HUDEP-2 (cell line): ENCODE measurements at regions not wholly inside any gene's neighbourhood (a gene's known extent, or its start where the extent isn't known, plus 50 kb on each side); places are given as distances from the start of the nearest gene placed in this dataset.

Experiments
- DNase-seq, 76 experiments: peaks; one replicate each; lab custom pipeline; 2025; ENCODE audit not compliant: unreplicated experiment in 76 of 76; lab: John Stamatoyannopoulos, UW

DNA sequence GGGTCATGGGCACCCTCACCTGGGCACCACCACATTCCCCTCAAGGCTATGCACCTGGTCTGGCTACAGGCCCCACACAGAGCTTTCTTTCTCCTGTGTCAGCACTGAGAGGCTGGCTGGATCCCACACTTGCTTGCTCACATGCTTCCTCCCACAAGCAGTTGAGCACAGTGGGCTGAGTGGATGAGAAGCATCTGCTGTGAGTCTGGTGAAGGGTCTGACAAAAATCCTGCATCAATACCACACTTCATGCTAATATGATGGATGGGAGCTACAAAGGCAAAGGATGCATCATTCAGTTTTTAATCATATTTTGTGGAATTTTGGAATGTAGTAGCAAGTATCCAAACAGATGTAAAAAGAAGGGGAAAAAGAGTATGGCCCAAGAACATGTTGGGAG, 830.8 kb upstream of the PTPRD start:
- DNase-seq, result no peak

DNA sequence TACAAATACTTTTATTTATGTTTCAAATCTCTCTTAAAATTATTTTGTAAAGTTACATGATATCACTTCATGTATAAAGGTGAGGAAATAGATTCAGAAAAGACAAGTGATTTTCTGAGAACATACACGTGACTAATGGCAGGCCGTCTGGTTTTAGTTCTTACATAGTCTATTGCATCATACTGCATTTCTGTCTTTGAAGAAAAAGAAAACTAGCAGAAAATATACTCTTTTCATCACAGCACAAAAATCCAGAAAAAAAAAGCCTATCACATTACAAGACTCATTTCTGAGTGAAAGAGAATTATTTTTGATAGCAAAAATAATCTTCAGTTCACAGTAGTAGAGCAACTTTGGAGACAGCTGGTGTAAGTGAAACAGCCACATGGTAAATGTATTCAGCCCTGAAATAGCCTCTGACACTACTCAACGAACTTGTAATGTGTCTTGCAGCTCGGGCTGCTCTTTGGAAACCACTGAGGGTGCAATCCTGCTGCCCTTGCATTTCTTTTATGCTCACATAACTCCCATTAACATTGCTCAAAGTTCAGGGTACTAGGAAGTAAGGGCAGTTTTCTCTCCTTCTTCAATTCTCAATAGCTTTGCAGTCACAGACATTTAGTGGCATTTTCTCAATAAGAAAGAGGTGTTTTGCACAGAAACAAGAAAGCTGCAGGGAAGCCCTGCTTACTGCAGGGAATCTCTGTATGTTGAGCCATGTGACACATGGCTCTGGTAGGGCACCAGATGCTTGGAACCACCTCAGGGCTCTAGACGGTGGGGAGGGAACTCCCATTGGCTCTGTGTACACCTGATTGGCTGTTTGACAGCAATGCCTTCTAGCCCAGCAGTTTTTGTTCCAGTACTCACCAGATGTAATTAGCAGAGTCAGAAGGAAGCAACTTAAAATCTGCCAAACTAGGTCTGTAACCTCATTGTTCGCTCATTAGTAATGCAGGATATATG, 845.3 kb upstream of the PTPRD start:
- DNase-seq, result no peak

DNA sequence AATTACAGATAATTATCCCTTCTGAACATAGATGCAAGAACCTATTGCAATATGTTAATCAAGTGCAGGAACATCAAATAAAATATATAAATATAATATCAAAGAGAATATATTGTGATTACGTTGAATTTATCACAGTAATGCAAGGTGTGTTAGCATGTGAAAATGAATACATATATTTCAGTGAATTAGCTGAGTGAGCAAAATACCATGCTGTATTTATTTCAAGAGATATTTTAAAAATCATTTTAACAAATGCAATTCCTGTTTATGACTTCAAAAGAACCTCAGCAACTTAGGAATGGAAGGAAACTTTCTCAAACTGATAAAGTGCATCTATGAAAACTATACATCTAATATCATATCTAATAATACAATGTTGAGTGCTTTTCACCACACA, 856.9 kb upstream of the PTPRD start:
- no peak for DNase-seq

DNA sequence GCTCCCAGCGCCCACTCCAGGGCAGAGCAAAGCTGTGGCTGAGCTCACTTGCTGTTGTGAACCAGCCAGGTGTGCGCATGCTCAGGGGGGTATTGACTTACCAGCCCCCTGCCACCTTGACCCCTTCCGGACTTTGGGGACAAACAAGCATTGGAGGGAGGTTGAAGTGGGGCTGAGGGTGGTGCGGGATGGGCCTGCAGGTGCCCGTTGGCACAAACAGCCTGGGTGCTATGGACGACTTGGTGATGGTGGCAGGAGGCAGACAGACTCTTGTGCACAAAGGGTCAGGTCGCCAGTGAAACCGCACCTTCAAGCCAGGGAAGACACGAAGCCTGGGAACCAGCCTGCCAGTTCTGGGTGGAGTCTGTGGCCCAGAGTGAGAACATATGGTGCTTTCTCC, 858.5 kb upstream of the PTPRD start:
- DNase-seq, result no peak

DNA sequence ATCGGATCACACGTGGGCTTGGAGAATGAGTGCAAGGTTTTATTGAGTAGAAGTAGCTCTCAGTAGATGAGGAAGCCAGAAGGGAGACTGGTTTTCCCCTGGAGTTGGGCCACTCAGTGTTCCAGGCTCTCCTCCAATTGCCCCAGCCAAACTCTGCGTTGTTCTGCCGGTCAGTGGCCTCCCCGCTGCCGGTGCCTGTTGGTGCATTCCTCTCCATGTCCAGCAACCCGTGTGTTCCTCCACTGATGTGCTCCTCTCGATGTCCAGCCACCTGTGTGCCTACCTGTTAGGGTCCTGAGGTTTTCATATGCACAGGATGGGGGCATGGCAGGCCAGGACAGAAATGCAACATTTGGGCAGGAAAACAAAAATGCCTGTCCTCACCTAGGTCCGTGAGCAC, 888.0 kb upstream of the PTPRD start:
- DNase-seq, result no peak

DNA sequence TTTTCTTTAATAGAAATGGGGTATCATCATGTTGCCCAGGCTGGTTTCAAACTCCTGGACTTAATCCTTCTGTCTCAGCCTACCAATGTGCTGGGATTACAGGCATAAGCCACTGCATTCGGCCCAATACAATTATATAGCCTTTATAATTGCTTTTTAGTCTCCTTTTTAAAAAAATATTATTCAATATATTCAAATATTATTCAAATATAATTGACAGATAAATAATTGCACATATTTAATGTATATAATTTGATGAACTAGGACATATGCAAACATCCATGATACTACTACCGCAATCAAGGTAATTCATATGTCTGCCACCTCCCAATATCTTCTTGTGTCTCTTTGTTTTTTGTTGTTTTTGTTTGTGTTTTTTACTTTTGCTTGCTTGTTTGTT, 894.2 kb upstream of the PTPRD start:
- no peak for DNase-seq

DNA sequence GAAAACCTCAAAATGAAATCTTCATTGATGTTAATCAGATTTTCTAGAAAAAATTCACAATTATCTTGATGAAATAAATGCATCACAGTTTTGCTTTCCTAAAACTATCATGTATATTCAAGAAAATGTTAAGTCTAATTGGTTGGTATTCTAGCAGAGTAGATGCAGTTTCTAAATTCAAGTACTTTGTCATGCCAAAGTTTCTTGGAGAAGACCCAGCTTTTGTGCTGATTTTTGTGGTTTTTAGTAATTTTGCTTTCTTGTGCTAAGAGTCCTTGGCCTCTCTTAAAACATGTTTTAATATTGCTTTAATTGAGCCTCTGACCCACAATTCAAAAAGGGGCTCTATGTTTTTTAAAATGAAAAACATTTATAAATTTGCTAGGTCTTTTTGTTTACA, 924.8 kb upstream of the PTPRD start:
- no peak for DNase-seq

DNA sequence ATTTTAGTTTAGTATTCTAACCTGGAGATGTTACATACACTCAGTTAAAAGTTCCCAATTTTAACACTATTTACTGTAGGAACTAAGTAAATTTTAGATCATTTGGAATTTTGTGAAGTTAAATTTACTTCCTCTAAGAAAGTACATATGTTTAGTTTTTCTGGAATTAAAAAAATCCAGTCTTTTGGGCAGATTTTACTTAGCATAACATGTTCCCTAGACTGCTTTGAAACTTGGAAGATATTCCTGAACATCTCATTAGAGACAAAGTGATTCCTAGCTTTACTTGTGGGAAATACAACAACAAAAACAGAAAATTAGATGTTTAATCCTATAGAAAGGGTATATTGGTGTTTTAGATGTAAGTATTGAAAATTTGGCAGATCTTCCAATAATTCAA, 930.0 kb upstream of the PTPRD start:
- DNase-seq, result no peak

DNA sequence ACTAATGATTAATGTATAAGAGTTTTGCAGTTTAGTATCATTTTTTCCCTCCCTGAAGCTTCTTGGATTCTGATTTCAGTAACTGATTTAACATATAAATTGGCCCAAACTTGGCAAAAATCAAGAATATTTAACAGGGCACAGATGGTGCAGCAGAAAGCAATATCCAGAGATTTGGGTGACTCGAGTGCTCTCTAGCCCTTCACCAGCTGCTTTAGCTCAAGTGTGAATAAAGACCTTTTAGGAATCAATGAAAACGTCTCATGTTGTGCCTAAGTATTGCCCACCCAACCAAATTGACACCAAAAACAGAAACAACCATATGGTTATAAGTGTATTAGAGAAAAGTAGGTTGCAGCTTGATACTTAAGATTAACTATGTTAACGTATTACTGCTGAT, 933.4 kb upstream of the PTPRD start:
- DNase-seq, result no peak

DNA sequence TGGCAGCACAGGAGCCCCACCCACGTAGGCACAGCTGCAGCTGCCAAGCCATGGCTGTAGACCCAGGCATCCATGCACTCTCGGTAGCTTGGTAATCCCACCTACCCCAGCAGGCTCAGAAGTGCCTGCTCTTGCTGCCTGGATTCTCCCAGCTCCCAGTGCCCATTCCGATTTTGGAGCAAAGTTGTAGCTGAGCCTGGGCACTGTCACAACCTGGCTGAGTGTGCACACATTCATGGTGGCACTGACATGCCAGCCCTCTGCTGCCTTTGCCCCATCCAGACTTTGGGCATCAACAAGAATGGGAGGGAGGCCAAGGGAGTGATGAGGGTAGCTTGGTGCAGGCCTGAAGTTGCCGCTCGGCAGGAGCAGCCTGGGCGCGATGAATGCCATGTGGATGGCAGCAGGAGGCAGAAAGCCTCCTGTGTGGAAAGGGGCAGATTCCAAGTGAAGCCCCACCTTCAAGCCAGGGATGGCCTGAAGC, 936.6 kb upstream of the PTPRD start:
- no peak for DNase-seq

DNA sequence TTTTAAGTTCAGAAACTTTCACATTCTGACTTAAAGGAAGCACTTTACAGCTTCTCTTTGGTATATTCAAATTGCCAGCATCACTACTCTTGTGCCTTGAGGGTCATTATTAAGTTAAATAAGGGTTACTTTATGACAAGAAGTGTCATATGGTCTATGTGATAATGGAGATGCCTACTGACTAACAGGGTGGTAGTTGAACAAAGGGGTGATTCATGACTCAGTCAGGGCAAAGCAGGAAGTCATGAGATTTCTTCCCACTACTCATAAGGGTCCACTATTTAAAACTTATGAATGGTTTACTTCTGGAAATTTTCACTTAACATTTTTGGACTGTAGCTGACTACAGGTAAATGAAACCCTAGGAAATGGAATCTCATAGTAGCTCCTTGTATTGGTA, 938.3 kb upstream of the PTPRD start:
- DNase-seq, result no peak

DNA sequence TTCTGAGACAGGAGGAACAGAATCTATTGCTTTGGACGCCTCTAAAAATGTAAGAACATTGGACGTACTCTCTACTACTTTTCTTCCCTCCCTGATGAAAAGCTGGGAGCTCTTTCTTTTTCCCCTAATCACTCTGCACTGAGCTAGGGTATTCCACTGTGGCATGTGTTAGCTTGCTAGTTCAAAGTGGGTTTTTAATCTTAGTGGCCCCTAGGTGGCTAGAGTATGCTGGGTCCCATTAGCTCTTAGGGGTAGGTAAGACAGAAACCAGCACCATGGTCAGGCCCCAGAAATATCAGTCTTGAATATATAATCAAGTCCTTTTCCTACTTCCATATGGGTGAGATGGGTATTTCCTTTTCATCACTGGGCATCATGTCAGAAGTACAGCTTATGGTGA, 945.2 kb upstream of the PTPRD start:
- DNase-seq, result no peak

DNA sequence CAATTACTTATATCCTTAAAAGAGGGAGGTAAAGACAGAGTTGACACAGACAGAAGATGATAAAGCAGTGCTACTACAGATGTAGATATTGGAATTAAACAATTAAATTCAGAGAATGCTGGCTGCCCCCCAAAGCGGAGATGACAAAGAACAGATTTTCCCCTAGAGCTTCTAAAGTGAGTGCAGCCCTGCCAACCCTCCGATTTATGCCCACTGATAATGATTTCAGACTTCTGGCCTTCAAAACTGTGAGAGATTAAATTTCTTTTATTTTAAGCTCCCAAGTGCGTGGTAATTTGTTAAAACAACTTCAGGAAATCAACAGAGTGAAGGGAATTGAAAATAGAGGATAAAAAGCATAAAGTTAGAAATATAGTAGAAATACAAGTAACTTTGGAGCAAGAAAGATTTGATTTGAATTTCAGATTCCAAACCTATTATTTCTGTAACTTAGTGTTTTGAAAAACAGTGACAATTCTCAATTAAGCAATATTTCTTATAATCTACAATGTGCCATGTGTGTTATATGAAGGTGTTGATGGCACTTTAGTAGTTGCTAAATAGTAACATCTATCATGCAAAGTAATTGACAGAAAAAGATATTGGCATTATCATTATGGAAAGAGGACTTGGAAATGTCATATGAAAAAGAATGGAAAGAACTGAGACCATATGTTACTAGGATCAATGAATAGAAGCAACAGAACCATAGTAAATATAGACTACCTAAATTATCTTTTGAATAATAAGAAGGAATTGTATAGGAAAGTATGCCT, 946.4 kb upstream of the PTPRD start:
- DNase-seq, result no peak

DNA sequence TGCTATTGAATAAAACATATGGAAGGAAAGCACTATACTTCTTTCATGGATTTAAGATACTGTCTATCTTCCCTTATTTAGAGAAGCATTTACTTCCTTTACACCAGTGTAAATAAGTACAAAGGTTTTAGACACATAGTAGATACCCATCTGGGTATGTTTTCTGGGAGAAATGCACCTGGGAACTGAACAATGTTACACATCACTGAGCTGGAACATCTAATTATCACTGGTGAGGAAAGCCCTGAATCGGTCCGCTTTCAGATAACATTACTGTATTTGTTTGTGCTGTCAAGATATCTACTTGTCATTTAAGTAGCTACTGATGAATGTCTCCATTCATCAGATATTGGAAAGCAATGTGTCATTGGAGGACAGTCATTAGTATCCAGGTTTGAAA, 964.7 kb upstream of the PTPRD start:
- no peak for DNase-seq

DNA sequence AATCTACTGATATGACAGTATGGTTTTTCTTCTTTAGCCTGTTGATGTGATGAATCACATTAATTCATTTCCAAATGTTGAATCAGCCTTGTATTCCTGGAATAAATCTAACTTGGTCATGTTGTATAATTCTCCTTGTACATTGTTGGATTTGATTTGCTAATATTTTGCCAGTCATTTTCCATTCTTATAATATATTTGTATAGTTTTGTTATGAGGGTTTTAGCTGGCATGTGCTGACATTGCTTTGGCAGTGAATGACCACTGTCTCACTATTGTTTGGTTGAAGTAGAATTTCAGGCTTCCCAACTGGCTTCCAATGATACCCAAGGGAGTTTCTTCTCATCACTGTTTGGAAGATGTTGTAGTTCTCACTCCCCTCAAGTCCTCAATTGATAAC, 983.0 kb upstream of the PTPRD start:
- DNase-seq, result no peak

DNA sequence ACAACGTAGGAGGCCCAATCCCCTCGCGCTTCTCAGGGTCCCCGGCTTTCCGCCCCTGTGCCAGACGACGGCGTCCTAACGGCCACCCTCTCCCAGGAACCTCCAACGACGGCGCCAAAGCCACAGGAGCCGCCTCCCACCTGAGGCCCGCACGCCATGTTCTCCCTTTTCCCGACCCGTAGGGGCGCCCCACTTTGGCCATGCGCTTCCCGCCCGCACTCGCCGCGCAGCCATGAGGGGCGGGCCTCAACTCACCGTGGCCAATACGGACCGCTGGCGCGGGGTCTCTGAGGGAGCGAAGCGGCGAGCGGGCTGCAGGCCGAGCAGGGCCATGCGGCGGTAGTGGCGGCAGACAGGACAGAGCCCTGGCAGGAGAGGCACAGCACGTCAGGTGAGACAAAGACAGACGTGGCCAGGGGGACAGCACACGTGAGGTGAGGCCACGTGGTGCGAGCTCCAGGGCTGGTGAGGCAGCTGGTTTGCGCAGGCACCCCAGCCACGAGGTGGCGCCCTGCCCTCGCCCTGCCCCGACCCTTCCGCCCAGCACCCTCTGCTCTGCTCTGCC, 1005.5 kb upstream of the PTPRD start:
- DNase-seq, result no peak

DNA sequence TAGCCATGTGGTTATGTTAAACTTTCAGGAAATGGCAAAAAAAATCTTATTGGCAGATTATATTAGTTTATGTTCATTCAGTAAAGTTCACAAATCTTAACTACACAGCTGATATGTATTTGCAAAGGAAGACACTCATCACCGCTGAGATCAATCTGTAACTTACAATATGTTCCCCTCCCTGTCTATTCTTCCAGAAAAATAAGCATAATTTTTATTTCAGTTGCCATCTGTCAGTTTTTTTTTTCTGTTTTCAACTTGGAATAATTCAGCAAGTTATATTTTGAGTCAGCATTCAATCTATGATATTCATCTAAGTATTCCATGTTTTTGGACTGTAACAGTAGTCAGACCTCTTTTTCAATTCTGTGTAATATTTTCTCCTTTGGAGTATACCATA, 1019.9 kb upstream of the PTPRD start:
- no peak for DNase-seq

DNA sequence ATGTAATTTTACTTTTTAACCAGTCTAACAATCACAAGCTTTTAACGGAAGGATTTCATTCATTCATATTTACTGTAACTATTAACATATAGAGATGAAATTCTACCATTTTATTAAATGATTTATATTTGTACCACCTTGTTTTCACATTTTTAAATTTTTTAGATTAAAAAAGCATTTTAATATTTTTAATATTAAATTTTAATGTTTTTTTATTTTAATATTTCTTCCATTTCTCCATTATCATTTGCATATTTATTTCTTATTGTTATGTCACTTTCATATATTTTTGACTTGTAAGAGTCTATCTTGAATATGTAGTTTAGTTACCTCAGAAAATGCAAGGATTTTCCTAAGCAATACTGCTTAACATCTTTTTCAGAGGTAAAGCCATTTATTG, 1034.0 kb upstream of the PTPRD start:
- no peak for DNase-seq

DNA sequence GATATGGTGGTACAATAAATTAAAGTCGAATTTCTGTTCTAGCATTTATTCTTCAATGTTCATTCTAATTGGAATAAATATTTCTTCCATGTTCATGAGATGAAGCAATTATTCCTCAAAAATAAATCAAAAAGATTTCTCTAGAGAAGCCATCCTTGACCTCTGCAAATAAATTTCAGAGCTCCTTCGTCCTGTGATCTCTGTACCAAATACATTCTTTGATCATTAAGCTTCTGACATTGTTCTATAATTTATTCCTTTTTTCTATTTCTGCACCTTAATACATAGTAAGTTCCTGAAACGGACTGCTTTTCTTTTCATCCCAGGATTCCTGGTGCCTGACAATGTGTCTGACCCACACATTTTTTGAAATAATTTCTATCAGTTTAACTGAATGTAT, 1039.3 kb upstream of the TYRP1 start:
- DNase-seq, result no peak

DNA sequence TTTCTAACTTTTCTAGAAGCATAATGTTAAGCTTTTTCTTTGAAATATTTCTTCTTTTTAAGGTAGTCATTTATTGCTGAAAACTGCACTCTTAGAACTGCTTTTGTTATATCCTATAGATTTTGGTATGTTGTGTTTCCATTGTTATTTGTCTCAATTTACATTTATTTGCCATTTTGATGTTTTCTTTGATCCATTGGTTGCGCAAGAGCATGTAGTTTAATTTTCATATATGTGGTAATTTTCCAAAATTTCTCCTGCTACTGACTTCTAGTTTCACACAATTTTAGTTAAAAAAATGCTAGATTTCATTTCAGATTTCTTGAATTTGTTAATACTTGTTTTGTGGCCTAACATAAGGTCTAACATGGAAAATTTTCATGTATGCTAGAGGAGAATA, 1029.3 kb upstream of the TYRP1 start:
- DNase-seq, result no peak

DNA sequence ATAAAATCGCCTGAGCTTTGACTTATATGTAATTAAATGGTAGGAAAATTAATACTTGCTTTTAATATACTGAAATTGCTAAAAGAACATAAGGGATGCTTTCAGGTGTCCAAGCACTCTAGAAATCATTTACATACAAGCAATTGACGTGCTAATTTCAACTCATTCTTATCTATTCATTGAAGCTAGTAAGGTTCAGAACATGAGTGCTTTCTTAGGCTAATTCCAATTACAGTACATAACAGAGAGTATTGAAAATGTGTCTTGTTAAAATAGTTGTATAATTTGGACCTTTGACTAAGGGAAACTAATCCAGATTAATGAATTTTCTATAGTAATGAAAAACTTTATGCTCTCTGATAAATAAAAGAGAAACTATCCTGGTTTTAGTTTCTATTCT, 1016.4 kb upstream of the TYRP1 start:
- no peak for DNase-seq

DNA sequence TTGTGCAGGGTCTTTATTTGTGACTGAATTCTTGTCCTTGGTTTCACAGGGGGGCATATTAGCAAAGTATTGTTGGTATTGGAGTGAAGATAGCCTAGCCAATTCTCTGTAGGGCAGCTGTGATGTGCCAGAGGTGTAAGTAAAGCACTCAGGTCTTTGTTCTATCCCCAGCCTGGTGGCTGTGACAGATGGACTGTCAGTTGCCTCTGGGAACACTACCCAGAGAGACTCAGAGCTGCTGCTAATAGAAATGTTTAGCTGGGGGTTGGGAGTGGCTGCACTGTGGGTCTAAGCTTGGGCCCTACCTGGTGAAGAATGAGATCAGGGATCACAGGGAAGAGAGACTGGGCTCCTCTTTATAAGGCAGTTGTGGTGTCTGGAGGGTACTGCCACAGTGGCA, 1006.5 kb upstream of the TYRP1 start:
- no peak for DNase-seq
